Ishikawa (cell line): ENCODE measurements at regions not wholly inside any gene's neighbourhood (a gene's known extent, or its start where the extent isn't known, plus 50 kb on each side); places are given as distances from the start of the nearest gene placed in this dataset.

Experiments used
- CEBPB ChIP-seq: IDR thresholded peaks from 2 replicates; pipeline ENCODE4 v1.6.1; 2012
- CREB1 ChIP-seq: IDR thresholded peaks from 2 replicates; pipeline ENCODE4 v1.6.1; 2012; ENCODE audit warnings: low read depth
- EGR1 ChIP-seq: IDR thresholded peaks from 2 replicates; pipeline ENCODE4 v1.6.1; 2012
- EP300 ChIP-seq: IDR thresholded peaks from 2 replicates; pipeline ENCODE4 v1.6.1; 2012; ENCODE audit warnings: borderline replicate concordance
- FOXM1 ChIP-seq: IDR thresholded peaks from 2 replicates; pipeline ENCODE4 v1.6.1; 2012; ENCODE audit warnings: low read depth, borderline replicate concordance
- MAX ChIP-seq: IDR thresholded peaks from 2 replicates; pipeline ENCODE4 v1.6.1; 2012
- NFIC ChIP-seq: IDR thresholded peaks from 2 replicates; pipeline ENCODE4 v1.6.1; 2012
- RAD21 ChIP-seq: IDR thresholded peaks from 2 replicates; pipeline ENCODE4 v1.6.1; 2012; ENCODE audit warnings: low read depth
- REST ChIP-seq: IDR thresholded peaks from 2 replicates; pipeline ENCODE4 v1.6.1; 2012; ENCODE audit warnings: low read depth, mild to moderate bottlenecking
- TAF1 ChIP-seq: IDR thresholded peaks from 2 replicates; pipeline ENCODE4 v1.6.1; 2012; ENCODE audit warnings: low read depth, mild to moderate bottlenecking
- TCF12 ChIP-seq: IDR thresholded peaks from 2 replicates; pipeline ENCODE4 v1.6.1; 2012; ENCODE audit warnings: low read depth
- TEAD4 ChIP-seq: IDR thresholded peaks from 2 replicates; pipeline ENCODE4 v1.6.1; 2012
- USF1 ChIP-seq: IDR thresholded peaks from 2 replicates; pipeline ENCODE4 v1.6.1; 2012
- YY1 ChIP-seq: IDR thresholded peaks from 2 replicates; pipeline ENCODE4 v1.6.1; 2012; ENCODE audit warnings: low read depth
- ZBTB7A ChIP-seq: IDR thresholded peaks from 2 replicates; pipeline ENCODE4 v1.6.1; 2012; ENCODE audit warnings: low read depth

GRCh38 chrX:65813245-65813644 lies 145.8 kb downstream of the MSN start:
- TF ChIP-seq NFIC: no peak
- no peak for TF ChIP-seq REST
- TF ChIP-seq TAF1: no peak
- TF ChIP-seq YY1: no peak
- no peak for TF ChIP-seq MAX
- TF ChIP-seq EP300: no peak
- TF ChIP-seq TCF12: no peak
- TF ChIP-seq USF1: no peak
- no peak for TF ChIP-seq ZBTB7A
- TF ChIP-seq FOXM1: no peak
- TF ChIP-seq CEBPB: no peak
- TF ChIP-seq EGR1: no peak
- no peak for TF ChIP-seq CREB1
- TF ChIP-seq TEAD4: no peak
- TF ChIP-seq RAD21: no peak

- TF ChIP-seq CREB1: no peak
- no peak for TF ChIP-seq YY1
- TF ChIP-seq TAF1: no peak
- no peak for TF ChIP-seq ZBTB7A
- TF ChIP-seq NFIC: no peak
- TF ChIP-seq FOXM1: no peak
- no peak for TF ChIP-seq MAX
- no peak for TF ChIP-seq REST
- no peak for TF ChIP-seq EP300
- no peak for TF ChIP-seq EGR1
- TF ChIP-seq TEAD4: no peak
- no peak for TF ChIP-seq TCF12
- TF ChIP-seq USF1: no peak
- TF ChIP-seq CEBPB: no peak
- no peak for TF ChIP-seq RAD21
Measured at GRCh38 chrX:65811558-65812228, 144.2 kb downstream of the MSN start.
